GM12892 (cell line): ENCODE measurements at regions not wholly inside any gene's neighbourhood (a gene's known extent, or its start where the extent isn't known, plus 50 kb on each side); places are given as distances from the start of the nearest gene placed in this dataset.

Source experiments
- DNase-seq: peaks from one replicate; pipeline ENCODE4 v3.0.0; 2011; ENCODE audit not compliant: insufficient read length
- FAIRE-seq: peaks from 2 replicates; lab custom pipeline; 2011; peaks lifted over from hg19 to GRCh38; lab: Jason Lieb, UNC
- POLR2A ChIP-seq: IDR thresholded peaks from 2 replicates; pipeline ENCODE4 v1.6.1; 2011; ENCODE audit warnings: low read depth, low read length, control low read depth
- POLR2AphosphoS5 ChIP-seq: IDR thresholded peaks from 2 replicates; pipeline ENCODE4 v1.6.1; 2011; ENCODE audit warnings: low read depth, low read length, control low read depth
- TAF1 ChIP-seq: IDR thresholded peaks from 2 replicates; pipeline ENCODE4 v1.6.1; 2011; ENCODE audit warnings: low read depth, mild to moderate bottlenecking, control low read depth, low read length, borderline replicate concordance

DNA sequence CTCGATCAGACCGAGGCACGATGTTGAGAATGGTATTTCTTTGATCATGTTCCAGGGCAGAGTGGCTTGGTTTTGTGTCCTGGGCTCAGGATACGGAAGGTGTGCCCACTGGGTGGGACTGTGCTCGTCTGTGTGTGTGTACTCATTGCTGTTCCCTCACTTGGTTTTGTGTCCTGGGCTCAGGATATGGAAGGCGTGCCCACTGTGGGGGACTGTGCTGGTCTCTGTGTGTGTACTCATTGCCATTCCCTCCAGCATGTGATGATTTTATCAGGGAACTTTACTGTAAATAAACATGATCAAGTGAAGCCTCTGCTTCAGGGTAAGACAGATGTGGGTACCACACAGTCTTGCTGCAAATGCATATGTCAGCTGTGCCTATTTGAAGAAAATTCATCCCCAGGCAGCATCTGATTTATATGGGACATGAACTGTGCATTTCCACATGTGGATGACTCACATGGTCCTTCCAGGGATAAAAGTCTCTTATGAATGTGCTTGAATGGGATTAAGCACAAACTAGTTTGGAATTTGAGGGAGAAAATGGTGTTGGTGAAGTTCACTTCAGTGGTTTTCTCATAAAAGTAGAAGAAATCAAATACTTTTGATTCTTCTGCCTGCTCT lies 274.3 kb downstream of the QKI start:
- TF ChIP-seq TAF1 (no peak), POLR2AphosphoS5 (no peak), POLR2A (no peak)
- DNase-seq (no peak), FAIRE-seq (no peak)

- TF ChIP-seq POLR2AphosphoS5 (no peak), POLR2A (no peak), TAF1 (no peak)
- FAIRE-seq (no peak), DNase-seq (no peak)
Measured at GRCh38 chr6:163687075-163687474, 272.6 kb downstream of the QKI start.

DNA sequence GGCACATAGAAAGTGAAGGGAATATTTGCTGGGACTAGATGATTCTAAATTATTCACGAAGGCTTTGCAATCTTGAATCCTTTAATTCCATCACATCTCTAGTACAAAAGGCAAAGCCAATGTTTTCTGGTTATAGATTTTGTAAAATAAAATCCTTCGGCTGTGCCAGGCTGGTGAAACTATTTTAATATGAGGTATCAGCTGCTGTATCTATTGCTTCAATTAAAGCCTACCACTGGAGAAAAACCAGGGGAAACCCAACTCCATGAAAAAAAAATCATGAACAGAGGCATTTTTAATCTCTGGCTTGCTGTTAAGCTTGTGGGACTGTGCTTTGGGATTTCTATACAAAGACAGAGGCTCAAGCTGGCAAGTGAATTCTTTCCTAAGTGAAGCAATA lies 271.8 kb downstream of the QKI start:
- TF ChIP-seq POLR2AphosphoS5, result no peak
- TF ChIP-seq TAF1, result no peak
- TF ChIP-seq POLR2A, result no peak
- DNase-seq (no peak), FAIRE-seq (no peak)

DNA sequence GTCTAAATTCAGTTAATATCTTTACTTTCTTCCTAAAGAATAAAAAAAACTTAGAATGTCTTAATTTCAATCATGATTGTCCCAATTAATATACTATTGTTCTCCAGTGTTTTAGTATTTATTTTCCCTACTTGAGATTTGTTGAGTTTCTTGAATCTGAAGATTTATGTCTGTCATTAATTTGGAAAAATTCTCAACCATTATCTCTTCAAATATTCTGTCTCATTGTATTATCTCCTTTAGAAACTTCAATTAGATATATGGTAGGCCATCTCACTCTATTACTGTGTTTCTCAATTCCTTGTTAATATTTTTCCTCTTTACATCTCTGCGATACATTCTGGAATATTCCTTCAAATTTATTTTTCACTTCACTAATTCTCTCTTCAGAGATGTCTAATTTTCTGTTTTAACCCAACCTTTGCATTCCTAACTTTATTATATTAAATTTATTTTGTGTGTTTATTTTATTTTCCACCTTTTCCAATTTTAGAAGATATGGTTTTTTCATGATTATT lies 268.6 kb downstream of the QKI start:
- TF ChIP-seq POLR2AphosphoS5 (no peak), TAF1 (no peak), POLR2A (no peak)
- no peak for DNase-seq
- no peak for FAIRE-seq

GRCh38 chr6:163679753-163680152 lies 265.2 kb downstream of the QKI start:
- TF ChIP-seq POLR2AphosphoS5 (no peak), TAF1 (no peak), POLR2A (no peak)
- FAIRE-seq (no peak), DNase-seq (no peak)

DNA sequence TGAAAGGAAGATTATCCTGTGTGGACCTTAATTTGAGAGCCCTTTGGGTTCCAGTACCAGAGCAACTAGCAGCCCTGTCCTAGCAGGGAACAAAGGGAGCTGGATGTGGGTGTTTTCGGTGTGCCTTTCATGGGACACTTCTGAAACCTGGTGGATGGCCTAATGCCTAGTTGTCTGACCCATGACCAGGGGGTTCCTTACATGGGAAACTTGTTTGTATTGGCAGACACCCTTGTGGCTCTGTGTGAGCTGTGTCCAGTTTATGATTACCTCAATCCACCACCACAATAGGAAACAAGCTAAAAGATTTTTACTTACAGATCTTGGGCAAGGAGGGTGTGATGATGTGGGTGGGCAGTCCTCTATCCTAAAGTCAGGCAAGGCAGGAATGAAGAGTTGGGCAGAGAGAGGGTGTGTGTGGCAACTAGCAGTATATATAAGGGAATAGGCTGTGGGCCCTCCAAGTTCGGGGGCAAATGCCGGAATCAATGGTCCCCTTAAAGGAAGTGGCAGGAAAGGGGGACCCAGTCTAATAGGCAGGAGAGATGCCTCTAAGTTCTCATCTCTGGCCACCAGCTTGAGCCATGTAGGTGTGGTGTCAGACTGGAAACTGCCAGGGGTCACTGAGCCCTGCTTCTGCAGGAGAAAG lies 264.6 kb downstream of the QKI start:
- no peak for TF ChIP-seq POLR2AphosphoS5
- no peak for TF ChIP-seq POLR2A
- no peak for TF ChIP-seq TAF1
- FAIRE-seq (no peak), DNase-seq (no peak)

GRCh38 chr6:163675611-163676010 lies 261.1 kb downstream of the QKI start:
- FAIRE-seq, result peak; percentile 5
- TF ChIP-seq POLR2A (no peak), POLR2AphosphoS5 (no peak), TAF1 (no peak)
- no peak for DNase-seq

DNA sequence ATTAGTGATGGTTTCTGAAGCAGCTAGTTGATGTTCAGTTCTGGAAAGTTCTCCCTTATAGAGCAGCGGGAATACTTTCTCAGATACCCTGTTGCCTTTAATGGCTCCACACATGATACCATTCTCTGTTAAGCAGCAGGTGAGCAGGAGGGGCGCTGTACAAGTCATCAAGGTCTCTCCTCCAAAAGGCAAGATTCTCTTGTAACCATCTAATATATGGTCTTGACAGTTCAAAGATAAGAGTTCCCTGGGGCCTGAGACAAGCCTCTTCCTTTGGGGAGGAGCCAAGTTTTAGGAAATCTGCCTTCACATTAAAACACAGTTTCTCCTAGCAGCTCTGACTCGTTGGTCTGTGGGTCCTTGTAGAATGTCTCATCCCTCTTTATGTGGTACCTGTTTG lies 258.2 kb downstream of the QKI start:
- FAIRE-seq, result no peak
- TF ChIP-seq TAF1 (no peak), POLR2AphosphoS5 (no peak), POLR2A (no peak)
- no peak for DNase-seq

GRCh38 chr6:163671791-163672190 lies 257.3 kb downstream of the QKI start:
- DNase-seq (no peak), FAIRE-seq (no peak)
- TF ChIP-seq TAF1 (no peak), POLR2AphosphoS5 (no peak), POLR2A (no peak)

- no peak for TF ChIP-seq POLR2A
- TF ChIP-seq TAF1, result no peak
- no peak for TF ChIP-seq POLR2AphosphoS5
- FAIRE-seq, result no peak
- no peak for DNase-seq
Measured at GRCh38 chr6:163671355-163671754, 256.8 kb downstream of the QKI start.

GRCh38 chr6:163670336-163670735 lies 255.8 kb downstream of the QKI start:
- FAIRE-seq (no peak), DNase-seq (no peak)
- TF ChIP-seq POLR2A (no peak), TAF1 (no peak), POLR2AphosphoS5 (no peak)

DNA sequence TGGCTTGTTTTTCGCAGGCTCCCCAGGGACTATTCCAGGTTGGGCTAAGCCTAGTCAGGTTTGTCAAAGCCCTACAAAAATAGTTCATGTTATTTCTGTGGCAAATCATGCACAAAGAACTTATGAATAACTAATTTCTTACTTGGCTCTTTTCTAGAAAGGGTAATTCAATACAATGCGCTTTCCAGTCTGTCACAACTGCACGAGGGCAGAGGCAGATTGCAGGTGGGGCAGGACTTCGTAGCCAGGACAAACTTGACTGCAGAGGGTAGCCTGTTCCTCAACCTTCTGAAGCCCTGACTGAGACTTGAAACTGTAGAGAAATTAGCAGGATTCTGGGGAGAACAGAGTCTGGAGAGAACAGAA lies 253.5 kb downstream of the QKI start:
- FAIRE-seq (peak; percentile 63), DNase-seq (peak; percentile 32)
- TF ChIP-seq TAF1, result no peak
- no peak for TF ChIP-seq POLR2A
- no peak for TF ChIP-seq POLR2AphosphoS5
